GM18858 (cell line): ENCODE measurements at regions not wholly inside any gene's neighbourhood (a gene's known extent, or its start where the extent isn't known, plus 50 kb on each side); places are given as distances from the start of the nearest gene placed in this dataset.

Experiments used
- ATAC-seq: cut with Tn5 transposase; IDR thresholded peaks from one replicate; pipeline ENCODE4 v1.9.1; 2021; ENCODE audit not compliant: unreplicated experiment

DNA sequence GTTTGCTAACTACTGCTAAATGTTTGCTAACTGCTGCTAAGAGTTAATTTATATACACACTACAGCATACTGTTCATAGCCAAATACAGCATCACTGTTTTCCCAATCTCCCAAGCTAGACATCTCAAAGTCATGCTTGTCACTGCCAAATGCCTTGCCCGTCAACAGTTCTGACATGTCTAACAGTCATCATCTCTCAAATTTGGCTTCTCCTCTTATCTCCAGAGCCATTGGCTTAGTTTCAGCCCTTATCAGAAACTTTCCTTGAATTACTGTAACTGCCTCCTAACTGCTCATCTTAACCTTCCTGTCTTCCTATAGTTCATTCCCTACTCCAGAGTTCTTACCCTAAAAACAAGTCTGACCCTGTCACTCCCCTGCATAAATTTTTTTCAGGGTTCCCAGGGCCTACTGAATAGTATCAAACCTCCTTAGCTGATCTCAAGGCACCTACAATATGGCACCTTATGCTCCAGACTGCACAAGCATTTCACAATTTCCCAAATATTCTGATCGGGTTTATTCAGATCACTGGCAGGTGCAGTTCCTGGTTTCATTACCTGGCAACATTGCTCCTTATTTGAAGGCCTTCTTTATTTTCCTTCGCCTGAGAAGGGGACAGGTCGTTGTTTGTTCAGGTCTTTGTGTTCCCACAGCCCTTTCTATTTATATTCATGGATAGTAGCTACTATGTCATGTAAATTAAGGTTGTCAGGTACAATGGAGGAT is 55.9 kb upstream of the ANKRD55 start:
- no peak for ATAC-seq

DNA sequence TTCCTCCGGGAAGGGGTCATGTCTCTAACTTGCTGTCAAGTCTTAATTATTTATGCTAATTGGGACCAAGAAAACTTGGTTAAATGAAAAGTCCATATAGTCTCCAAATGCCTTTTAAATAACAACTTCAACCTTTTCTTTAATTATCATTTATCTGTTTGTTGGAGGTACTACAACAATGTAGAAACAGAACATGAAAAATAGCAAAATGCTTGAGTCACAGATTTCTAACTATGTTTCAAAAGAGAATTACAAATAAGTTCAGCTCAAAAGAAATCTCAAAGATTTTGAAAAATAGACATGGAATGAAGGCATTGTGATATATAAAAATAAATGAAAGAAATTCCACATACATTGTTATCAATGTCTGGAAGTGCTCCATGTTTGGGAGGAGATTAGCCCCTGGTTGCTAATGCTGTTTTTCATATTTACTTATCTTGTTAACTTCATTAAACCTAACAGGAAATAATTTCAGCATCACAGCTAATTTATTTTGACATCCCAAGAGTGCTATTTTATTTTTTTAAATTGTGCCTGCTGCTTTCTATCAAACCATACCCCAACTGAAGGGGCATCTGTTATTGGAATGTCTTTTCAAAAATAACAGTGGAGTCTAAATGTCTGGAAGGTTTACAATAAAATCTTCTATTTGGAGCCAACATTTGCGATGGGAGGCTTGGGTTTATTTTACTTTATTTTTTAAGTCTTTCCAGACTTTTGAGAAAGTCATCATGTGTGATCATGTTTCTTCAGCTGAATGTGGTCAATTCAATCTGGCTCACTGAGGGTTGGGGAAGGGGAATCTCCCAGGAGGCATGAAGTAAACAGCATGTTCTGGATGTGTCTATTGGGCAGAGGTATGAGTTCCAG is 53.1 kb upstream of the ANKRD55 start:
- ATAC-seq, result no peak

DNA sequence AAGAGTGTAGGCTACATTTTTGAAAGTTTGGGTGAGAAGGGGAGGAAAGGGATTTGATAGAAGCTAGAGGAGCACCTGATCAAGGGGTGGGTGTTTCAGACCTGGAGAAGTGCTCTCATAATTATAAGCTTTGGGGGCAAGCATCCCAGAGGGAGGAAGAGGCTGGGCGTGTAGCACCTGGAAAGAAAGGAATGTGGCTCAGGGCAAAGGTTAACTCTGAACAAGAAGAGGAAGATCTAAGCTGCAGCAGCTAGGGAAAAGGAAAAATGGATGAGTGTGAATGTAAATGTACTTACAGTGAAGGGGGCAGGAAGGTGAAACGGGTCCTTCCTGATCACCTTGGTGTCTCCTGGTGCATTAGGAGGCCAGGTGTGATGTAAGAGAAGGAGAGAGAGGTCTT is 49.8 kb upstream of the ANKRD55 start:
- ATAC-seq, result no peak
